D721Med (cell line): ENCODE measurements at regions not wholly inside any gene's neighbourhood (a gene's known extent, or its start where the extent isn't known, plus 50 kb on each side); places are given as distances from the start of the nearest gene placed in this dataset.
"Not testable (repeated sequence)": the region's sequence is repeated elsewhere in the genome, so short reads cannot be mapped to it uniquely, and the experiment has no call there.

Experiments
- DNase-seq: peaks from one replicate; pipeline ENCODE4 v3.0.0; 2011; ENCODE audit warnings: low spot score; ENCODE audit not compliant: insufficient read length
- FAIRE-seq: peaks from 2 replicates; lab custom pipeline; 2011; peaks lifted over from hg19 to GRCh38; lab: Jason Lieb, UNC
- TF ChIP-seq, protein P1 (sequence below): IDR thresholded peaks from 2 replicates; pipeline ENCODE4 v1.5.1; 2012; ENCODE audit warnings: mild to moderate bottlenecking, control low read depth; ENCODE audit not compliant: insufficient read depth; ENCODE audit errors: missing control alignments

DNA sequence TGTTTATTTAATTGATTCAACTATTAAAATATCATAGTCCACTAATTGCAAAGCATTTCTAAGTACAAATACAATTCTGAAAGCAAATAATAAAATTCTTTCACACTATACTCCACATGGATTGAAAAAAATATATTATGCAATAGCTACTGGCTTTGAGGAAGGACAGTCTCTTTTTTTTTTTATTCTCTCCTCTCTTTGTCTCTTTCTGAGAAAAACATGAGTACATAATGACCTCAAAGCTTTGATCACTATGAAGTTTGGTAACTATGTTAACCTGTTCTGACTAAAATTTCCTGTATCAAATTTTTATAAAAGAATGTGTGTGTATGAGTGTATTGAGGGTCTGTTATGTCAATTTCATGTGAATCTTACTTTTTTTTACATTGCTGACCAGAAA, 96.2 kb downstream of the RGS2 start:
- FAIRE-seq: no peak

DNA sequence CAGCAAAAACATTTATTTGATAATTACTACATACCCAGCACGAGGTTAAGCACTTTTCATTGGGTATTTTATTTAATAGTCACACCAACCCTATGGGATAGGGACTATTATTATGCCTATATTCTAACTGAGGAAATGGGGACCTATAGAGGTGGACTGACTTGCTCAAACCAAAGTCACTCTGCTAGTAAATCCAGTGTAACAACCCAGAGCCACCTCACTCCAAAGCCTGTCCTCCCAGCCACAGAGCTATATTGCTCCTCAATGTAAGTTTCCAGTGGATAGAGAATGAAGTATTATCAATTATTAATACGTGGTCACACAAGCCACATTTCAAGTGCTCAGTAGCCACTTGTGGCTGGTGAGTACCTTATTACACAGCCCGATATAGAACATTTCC, 97.5 kb downstream of the RGS2 start:
- TF ChIP-seq, protein P1, sequence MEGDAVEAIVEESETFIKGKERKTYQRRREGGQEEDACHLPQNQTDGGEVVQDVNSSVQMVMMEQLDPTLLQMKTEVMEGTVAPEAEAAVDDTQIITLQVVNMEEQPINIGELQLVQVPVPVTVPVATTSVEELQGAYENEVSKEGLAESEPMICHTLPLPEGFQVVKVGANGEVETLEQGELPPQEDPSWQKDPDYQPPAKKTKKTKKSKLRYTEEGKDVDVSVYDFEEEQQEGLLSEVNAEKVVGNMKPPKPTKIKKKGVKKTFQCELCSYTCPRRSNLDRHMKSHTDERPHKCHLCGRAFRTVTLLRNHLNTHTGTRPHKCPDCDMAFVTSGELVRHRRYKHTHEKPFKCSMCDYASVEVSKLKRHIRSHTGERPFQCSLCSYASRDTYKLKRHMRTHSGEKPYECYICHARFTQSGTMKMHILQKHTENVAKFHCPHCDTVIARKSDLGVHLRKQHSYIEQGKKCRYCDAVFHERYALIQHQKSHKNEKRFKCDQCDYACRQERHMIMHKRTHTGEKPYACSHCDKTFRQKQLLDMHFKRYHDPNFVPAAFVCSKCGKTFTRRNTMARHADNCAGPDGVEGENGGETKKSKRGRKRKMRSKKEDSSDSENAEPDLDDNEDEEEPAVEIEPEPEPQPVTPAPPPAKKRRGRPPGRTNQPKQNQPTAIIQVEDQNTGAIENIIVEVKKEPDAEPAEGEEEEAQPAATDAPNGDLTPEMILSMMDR: no peak

More for the DNA sequence above, 96.2 kb downstream of the RGS2 start:
- DNase-seq: no peak
- TF ChIP-seq, protein P1: no peak

DNA sequence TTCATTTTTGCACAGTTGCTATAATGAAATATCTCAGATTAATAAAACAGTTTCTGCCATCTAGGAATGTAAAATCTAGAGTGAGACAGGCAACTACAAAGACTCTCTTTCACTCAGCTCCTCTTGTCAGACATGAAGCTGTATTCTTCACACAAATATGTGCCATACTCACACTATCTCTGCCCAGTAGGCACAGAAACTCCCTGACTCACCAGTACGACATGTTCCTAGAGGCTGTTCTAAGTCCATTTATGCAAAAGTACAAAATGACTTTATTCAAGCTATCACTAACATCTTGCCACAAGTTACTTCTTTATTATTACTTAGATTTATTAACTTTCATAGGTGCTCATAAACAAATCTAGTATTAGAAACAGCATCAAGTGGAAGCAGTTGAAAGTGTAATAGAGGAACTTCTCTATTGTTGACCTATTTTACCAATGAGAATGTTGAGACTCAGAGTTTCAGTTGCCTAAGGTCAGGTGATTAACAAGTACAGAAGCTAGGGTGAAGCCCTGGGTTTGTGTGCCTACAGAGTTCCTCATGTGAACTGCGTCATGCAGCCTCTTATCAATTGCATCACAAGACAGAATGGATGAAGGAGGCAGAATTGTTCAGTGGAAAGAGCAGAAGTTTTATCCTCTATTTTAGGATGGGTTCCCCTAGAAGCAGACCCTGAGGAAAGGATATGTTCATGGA, 98.9 kb downstream of the RGS2 start:
- DNase-seq: no peak
- TF ChIP-seq, protein P1: no peak
- FAIRE-seq: peak; percentile 44

More for the DNA sequence above, 97.5 kb downstream of the RGS2 start:
- no peak for FAIRE-seq
- no peak for DNase-seq

- not testable (repeated sequence) for FAIRE-seq, DNase-seq
Observed at GRCh38 chr1:192911896-192912656, 103.2 kb downstream of the RGS2 start.

DNA sequence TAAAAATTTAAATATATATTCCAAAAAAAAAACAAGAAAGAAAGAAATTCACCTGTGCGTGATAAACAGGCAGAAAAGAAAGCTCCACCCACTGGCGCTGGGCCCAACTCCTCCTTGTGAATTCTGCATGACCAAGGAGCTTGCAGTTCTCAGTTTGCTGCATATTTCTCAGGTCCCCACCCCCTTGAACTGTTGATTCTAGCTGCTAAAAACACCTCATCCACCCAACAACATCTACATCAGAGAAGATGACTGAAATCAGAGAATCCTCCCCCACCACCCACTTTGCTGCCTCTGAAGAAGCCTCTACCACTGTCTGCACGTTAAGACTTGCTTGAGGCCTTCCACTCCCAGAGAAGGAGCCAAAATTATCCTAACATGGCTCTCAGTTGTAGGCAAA, 104.8 kb downstream of the RGS2 start:
- TF ChIP-seq, protein P1: no peak
- FAIRE-seq (no peak), DNase-seq (no peak)

DNA sequence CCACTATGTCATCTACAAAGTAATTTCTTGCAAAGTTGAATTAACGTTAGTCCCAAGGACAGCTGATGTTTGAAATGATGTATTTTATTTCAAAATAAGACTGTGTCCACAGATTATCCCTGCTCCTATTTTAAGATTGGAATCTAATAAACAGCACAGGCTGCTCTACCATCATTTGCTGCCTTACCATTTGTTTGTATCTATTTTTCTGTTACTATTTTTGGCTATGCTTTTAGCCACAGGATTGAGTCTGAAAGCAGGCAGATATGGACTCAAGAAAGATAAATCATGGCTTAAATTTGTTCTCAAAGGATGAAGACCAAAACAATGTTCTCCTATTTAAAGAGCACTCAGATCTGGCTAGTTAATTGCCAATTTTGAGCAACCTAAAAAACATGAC, 105.3 kb downstream of the RGS2 start:
- FAIRE-seq (no peak), DNase-seq (no peak)
- TF ChIP-seq, protein P1: no peak

- TF ChIP-seq, protein P1: no peak
- FAIRE-seq: no peak
- DNase-seq: no peak
Observed at GRCh38 chr1:192914696-192915095, 105.9 kb downstream of the RGS2 start.
